ENCODE measurements at regions not wholly inside any gene's neighbourhood (a gene's known extent, or its start where the extent isn't known, plus 50 kb on each side); places are given as distances from the start of the nearest gene placed in this dataset.

GRCh38 chr10:10818082-10818481, 199.6 kb upstream of the CELF2 start:
- no peak for DNase-seq (ENCODE audit: low spot score)

- DNase-seq (ENCODE audit: low spot score), result no peak
These were observed 198.3 kb upstream of the CELF2 start for GRCh38 chr10:10819206-10819856.

GRCh38 chr10:10821926-10822325, 195.7 kb upstream of the CELF2 start:
- no peak for DNase-seq (ENCODE audit: low spot score)

- DNase-seq (ENCODE audit: low spot score), result no peak
These were observed 193.0 kb upstream of the CELF2 start for GRCh38 chr10:10824591-10825148.

GRCh38 chr10:10826125-10826524, 191.5 kb upstream of the CELF2 start:
- DNase-seq (ENCODE audit: low spot score), result no peak

- DNase-seq (ENCODE audit: low spot score), result no peak
These were observed 189.0 kb upstream of the CELF2 start for GRCh38 chr10:10828623-10829022.

- no peak for DNase-seq (ENCODE audit: low spot score)
These were observed 188.1 kb upstream of the CELF2 start for GRCh38 chr10:10829576-10829975.

GRCh38 chr10:10830293-10830986, 187.2 kb upstream of the CELF2 start:
- DNase-seq (ENCODE audit: low spot score), result no peak

GRCh38 chr10:10831085-10831484, 186.6 kb upstream of the CELF2 start:
- no peak for DNase-seq (ENCODE audit: low spot score)

GRCh38 chr10:10833955-10834354, 183.7 kb upstream of the CELF2 start:
- no peak for DNase-seq (ENCODE audit: low spot score)

- DNase-seq (ENCODE audit: low spot score), result no peak
These were observed 173.4 kb upstream of the CELF2 start for GRCh38 chr10:10844251-10844650.

- DNase-seq (ENCODE audit: low spot score), result no peak
These were observed 172.5 kb upstream of the CELF2 start for GRCh38 chr10:10845185-10845584.

- no peak for DNase-seq (ENCODE audit: low spot score)
These were observed 171.7 kb upstream of the CELF2 start for GRCh38 chr10:10845826-10846503.

GRCh38 chr10:10846504-10846900, 171.2 kb upstream of the CELF2 start:
- DNase-seq (ENCODE audit: low spot score), result no peak

- no peak for DNase-seq (ENCODE audit: low spot score)
These were observed 170.3 kb upstream of the CELF2 start for GRCh38 chr10:10847387-10847786.

GRCh38 chr10:10848488-10849111, 169.1 kb upstream of the CELF2 start:
- no peak for DNase-seq (ENCODE audit: low spot score)

GRCh38 chr10:10849306-10849705, 168.4 kb upstream of the CELF2 start:
- no peak for DNase-seq (ENCODE audit: low spot score)

GRCh38 chr10:10850214-10850613, 167.5 kb upstream of the CELF2 start:
- no peak for DNase-seq (ENCODE audit: low spot score)

- DNase-seq (ENCODE audit: low spot score), result no peak
These were observed 165.2 kb upstream of the CELF2 start for GRCh38 chr10:10852464-10852863.

- no peak for DNase-seq (ENCODE audit: low spot score)
These were observed 163.7 kb upstream of the CELF2 start for GRCh38 chr10:10853954-10854353.

- no peak for DNase-seq (ENCODE audit: low spot score)
These were observed 162.9 kb upstream of the CELF2 start for GRCh38 chr10:10854725-10855124.

- DNase-seq (ENCODE audit: low spot score), result peak; percentile 27
These were observed 162.5 kb upstream of the CELF2 start for GRCh38 chr10:10855151-10855581.

All from D341Med (cell line).